NCI-H345 (cell line): ENCODE measurements at regions not wholly inside any gene's neighbourhood (a gene's known extent, or its start where the extent isn't known, plus 50 kb on each side); places are given as distances from the start of the nearest gene placed in this dataset.

Experiments
- DNase-seq: peaks from one replicate; lab custom pipeline; 2025; lab: John Stamatoyannopoulos, UW

DNA sequence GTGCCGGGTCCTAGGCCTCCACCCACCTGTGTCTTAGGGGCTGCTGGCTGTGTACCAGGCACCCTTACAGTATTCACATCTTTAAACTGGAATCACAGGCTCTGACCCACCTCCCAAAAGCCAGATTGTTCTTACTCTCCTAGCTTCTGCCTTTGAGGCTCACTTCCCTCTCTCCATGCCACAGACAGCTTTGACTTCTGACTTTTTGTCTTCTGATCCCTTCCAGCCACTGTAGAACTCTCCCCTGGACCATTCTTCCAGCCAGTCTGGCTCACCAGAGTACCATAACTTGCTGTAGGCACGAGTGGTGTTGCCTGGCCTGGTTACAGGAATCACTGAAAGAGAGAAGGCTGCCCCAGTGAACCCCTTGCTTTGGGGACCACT lies 58.1 kb upstream of the STUM start:
- DNase-seq = no peak

DNA sequence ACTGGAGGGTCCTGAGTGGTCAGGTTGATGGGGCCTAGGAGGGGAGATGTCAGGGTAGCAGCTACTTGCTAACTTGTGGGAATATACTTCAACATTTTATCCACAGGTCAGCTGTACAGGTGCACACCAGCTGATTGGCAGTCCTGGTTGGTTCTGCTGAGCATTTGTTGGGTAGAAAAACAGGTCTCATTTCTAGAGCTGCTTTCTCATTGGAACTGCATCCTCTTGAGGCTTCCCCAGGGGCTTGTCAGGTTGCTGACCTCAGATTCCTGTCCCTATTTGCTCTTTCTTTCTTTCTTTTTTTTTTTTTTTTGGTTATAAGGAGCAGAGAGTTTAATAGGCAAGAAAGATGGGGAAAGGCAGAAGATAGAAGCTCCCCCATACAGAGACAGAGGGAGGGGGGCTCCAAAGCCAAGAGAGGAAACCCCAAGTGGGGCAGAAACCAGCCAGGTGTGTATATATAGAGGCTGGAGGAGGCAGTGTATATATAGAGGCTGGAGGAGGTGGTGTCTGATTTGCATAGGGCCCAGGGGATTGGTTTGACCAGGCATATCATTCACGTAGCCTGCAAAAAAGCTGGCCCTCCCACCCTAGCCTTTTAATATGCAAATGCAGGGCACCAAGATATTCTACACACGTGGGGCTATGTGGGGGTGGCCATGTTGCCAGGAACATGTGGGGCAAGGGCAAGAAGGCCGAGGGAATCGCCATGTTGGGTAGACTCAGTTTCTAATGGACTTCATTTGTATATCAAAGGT lies 57.3 kb upstream of the STUM start:
- no peak for DNase-seq

DNA sequence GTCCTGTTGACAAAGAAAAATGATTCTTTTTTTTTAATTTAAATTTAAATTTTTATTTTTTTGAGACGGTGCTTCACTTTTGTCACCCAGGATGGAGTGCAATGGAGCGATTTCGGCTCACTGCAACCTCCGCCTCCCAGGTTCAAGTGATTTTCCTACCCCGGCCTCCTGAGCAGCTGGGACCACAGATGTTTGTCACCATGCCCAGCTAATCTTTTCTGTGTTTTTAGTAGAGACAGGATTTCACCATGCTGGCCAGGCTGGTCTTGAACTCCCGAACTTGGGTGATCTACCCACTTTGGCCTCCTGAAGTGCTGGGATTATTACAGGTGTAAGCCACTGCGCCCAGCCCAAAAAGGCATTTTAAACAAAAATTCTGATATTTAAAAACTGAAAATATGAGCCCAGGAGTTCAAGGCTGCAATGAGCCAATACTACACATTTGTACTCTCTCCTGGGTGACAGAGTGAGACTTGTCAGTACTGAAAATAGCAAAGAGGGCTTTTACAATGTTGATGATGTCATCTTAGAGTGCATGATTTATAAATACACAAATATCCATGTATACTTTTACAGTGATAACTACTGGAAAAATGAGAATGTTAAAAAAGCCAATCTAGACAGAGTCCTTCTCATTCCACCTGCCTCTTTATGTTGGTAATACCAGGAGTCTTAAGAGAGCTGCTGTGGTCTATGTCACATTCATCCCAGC lies 56.0 kb upstream of the STUM start:
- no peak for DNase-seq

DNA sequence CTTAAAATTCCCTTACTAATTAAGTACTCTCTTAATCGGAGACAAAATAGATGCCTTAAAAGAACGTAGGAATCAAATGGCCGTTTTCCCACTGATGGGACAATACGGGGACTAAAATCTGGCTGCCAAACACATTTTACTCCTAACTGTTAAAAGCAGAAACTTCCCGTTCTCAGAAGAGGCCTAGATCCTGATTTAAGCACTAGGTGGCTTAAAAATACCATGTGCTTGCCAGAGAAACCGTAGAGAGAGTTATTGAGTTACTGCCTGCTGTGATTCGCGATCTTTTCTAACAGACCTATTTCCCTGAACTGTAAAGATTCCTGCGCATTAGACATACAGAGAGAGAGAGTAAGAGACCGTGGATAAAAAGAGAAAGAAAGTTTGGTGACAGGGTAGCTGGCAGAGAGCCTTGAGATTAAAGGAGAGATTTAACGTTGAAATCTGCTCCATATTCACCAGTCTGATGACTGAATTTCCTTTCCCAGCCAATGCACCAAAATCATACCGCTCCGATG lies 54.4 kb upstream of the STUM start:
- no peak for DNase-seq

DNA sequence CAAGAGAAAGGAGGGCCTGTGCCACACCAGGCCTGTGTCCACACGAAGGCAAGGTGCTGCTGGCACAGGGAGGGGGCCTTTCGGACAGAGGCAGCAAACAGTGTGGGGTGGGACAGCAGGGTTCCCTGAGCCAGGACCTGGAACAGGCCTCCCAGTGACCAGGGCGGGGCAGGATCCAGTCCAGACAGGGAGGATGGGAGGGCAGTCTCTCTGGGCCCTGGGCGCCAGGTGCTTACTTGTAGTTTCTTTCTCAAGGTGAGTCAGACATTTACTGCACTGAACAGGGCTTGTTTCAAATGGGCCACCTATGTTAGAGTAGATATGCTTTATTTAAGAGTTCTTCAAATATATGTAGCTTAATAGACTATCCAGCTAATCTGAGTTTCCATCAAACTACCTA lies 52.8 kb upstream of the STUM start:
- DNase-seq = no peak

DNA sequence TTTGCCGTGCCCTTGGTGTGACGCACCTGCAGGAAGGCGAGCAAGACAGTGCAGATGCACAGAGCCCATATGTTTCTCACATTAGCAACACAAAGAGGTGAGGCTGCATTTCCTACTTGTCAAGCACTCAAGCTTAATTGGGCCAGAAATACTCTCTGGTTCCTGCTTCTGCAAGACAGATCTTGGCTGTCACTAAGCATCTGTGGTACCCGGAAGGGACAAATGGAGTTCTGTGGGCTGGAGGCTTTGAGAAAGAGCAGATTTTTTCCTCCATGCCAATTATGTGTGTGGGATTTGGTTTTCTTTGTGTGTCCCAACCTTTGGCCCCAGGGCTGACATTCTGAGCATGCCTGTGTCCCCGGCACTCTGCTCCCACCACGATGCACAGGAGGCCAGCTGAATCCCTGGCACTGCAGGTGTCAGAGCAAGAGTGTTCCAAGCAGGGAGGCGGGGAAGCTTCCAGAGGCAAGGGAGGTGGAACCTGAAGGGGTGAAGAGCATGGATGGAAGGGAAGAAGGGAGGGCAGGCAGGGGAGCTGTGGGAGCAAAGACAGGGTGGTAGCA lies 52.0 kb upstream of the STUM start:
- DNase-seq = no peak

DNA sequence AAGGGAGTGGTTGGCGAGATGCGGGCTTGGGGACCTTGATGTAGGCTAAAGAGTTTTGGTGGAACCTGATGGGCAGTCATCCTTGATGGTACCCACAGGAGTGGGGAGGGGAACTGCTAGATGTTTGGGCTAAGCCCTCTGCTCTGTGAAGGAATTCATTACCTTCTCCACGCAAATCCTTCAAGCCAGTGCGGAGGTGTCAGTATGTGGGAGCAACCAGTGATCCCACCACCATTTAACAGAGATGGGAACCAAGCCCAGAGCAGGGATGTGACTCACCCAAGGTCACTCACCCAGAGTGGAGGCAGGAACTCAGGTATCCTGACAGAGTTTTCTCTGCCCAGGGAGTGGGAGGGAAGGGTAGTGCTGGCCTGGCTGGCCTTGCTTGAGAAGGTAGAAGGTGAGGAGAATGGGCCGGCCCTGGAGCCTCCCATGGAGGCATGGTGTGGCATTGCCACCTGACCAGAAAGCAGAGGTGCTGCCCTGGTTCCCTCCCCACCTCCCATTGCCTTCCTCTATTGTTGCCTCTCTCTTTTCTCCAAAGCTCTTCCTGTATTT lies 51.2 kb upstream of the STUM start:
- DNase-seq = no peak

DNA sequence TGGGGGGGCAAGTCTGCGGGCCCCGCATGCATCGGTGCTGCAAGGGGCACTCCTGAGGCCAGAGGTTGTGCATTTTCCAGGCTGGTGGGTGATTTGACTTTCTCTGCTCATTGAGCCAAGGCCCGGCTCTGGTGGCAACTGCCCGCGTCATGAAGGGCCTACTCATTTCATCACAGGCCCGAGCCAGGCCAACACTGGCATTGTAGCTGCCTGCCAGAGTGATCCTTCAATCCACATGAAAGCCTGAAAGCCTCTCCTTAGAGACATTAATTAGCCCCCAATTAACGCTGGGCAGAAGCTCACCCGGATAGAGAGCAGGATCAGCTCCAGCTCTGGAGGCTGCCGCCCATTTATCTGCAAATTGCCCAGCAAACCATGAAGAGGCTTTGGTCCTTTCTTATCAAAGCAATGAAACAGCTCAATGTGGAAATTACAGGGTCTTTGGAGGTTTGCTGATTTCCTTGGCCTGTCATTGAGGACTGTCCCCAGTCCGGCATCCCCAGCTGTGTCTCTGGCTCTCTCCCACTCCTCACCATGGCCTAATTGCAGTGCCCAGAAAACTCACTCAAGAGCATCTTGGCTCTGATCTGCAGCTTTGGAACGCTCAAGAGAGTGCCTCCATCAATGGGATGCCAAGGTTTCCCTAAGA lies 50.4 kb upstream of the STUM start:
- no peak for DNase-seq

DNA sequence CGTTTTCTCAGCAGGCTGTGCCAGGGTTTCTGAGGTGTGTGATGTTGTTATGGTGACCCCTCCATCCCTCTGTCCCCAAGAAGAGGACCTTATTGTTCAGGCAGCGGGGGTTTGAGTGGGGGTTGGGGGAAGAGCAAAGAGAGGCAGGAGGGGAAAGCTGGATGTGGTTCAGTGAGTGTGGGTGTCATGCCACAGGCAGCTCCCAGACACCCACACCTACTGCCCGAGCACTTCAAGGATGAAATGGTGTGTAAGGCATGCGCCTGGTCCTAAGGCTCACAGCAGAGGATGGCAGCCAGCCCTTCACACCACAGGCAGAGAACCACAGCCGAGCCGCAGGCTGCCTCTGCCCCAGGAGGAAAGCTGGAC lies 49.9 kb upstream of the STUM start:
- no peak for DNase-seq
